K562 (cell line): ENCODE measurements at regions not wholly inside any gene's neighbourhood (a gene's known extent, or its start where the extent isn't known, plus 50 kb on each side); places are given as distances from the start of the nearest gene placed in this dataset.
"Not testable (repeated sequence)": the region's sequence is repeated elsewhere in the genome, so short reads cannot be mapped to it uniquely, and the experiment has no call there.

Experiments
- ATAC-seq: fragments of 200-7000 bp; cut with Tn5 transposase; 3 replicates; pipeline ENCODE4 v1.9.1; 2020; ENCODE audit warnings: moderate library complexity
- BruUV-seq: library from RNA; stranded (reverse); fragments of 400-500 nt; replicated peaks from 2 replicates; lab custom pipeline; 2021; lab: Mats Ljungman, UMichigan
- CTCF ChIA-PET: fragments of 300-600 bp; formaldehyde crosslinking; extraction: SDS; loops from one replicate; lab custom pipeline; 2021; ENCODE audit warnings: low intra/inter-chr PET ratio; lab: Yijun Ruan, JAX
- POLR2A ChIA-PET: fragments of 300-600, 350-650 bp; sonication (Branson Sonifier 250); formaldehyde crosslinking; extraction: SDS; loops from one replicate; lab custom pipeline; 2021; ENCODE audit warnings: antibody characterized with exemption, inconsistent platforms; lab: Yijun Ruan, JAX
- DNase-seq, 4 experiments: peaks; one replicate each; pipeline versions ENCODE4 v3.0.0 to v3.0.0-alpha.2; 2011 to 2018; ENCODE audit warnings: low spot score in 3 of 4, mixed read lengths in 3 of 4; ENCODE audit errors: extremely low read depth in 1 of 4
- FAIRE-seq: peaks from 2 replicates; lab custom pipeline; 2011; peaks lifted over from hg19 to GRCh38; lab: Jason Lieb, UNC
- H2AFZ ChIP-seq: 2 replicates; pipeline ENCODE4 v1.6.0; 2011; ENCODE audit warnings: low read depth, low read length, control low read depth, inconsistent platforms
- H3K27ac ChIP-seq: fragments of 200-600 bp; 3 replicates; pipeline ENCODE4 v1.8.0; 2011; ENCODE audit warnings: low read depth, mild to moderate bottlenecking, control low read depth, inconsistent platforms, low read length, moderate library complexity, mixed read lengths; ENCODE audit errors: extremely low read depth
- H3K27me3 ChIP-seq, 2 experiments: fragments of 300-600 bp in 1 of 2; 2 replicates in 1 of 2; 3 replicates in 1 of 2; pipeline versions ENCODE4 v1.6.0 to v1.8.0; 2011; ENCODE audit warnings: inconsistent platforms in 2 of 2, low read length in 2 of 2, mild to moderate bottlenecking in 1 of 2, mixed read lengths in 1 of 2, moderate library complexity in 1 of 2; ENCODE audit not compliant: control insufficient read depth in 2 of 2, insufficient read depth in 2 of 2
- H3K36me3 ChIP-seq: fragments of 300-600 bp; 3 replicates; pipeline ENCODE4 v1.8.0; 2011; ENCODE audit warnings: mild to moderate bottlenecking, low read length, inconsistent platforms; ENCODE audit not compliant: control insufficient read depth, insufficient read depth
- H3K4me1 ChIP-seq, 2 experiments: fragments of 200-600 bp in 1 of 2; replicated peaks in 1 of 2; 2 replicates in 1 of 2; 3 replicates in 1 of 2; pipeline versions ENCODE4 v1.5.1 to v1.8.0; 2011; ENCODE audit warnings: inconsistent platforms in 2 of 2, low read length in 2 of 2, mild to moderate bottlenecking in 1 of 2, mixed read lengths in 1 of 2, moderate library complexity in 1 of 2; ENCODE audit not compliant: control insufficient read depth in 2 of 2, insufficient read depth in 2 of 2
- H3K4me2 ChIP-seq: 2 replicates; pipeline ENCODE4 v1.6.1; 2011; ENCODE audit warnings: low read length, control low read depth, inconsistent platforms, mixed read lengths; ENCODE audit not compliant: insufficient read depth
- H3K4me3 ChIP-seq: fragments of 200-600 bp; sonication (generic), shearing (Covaris generic); 2 replicates; pipeline ENCODE4 v1.5.1; 2016; ENCODE audit warnings: control low read depth, inconsistent platforms
- H3K79me2 ChIP-seq: fragments of 200-600 bp; 3 replicates; pipeline ENCODE4 v1.8.0; 2011; ENCODE audit warnings: low read length, inconsistent platforms; ENCODE audit not compliant: control insufficient read depth, insufficient read depth
- H3K9ac ChIP-seq, 2 experiments: 2 replicates each; pipeline versions ENCODE4 v1.6.0 to v1.6.1; 2011; ENCODE audit warnings: low read depth in 2 of 2, low read length in 2 of 2, control low read depth in 1 of 2, inconsistent platforms in 1 of 2, mild to moderate bottlenecking in 1 of 2, mixed read lengths in 1 of 2; ENCODE audit not compliant: insufficient read depth in 1 of 2
- H3K9me1 ChIP-seq: one replicate; pipeline ENCODE4 v1.6.0; 2011; ENCODE audit warnings: inconsistent platforms, mild to moderate bottlenecking, low read length, moderate library complexity; ENCODE audit not compliant: control insufficient read depth, insufficient read depth
- H3K9me3 ChIP-seq: replicated peaks from 2 replicates; pipeline ENCODE4 v1.5.1; 2011; ENCODE audit warnings: low read depth, low read length, inconsistent platforms; ENCODE audit not compliant: control insufficient read depth, insufficient read depth
- H4K20me1 ChIP-seq: replicated peaks from 2 replicates; pipeline ENCODE4 v1.6.1; 2011; ENCODE audit warnings: low read length, inconsistent platforms, mixed read lengths; ENCODE audit not compliant: control insufficient read depth, insufficient read depth
- EP400 ChIP-seq: fragments of 450-650 bp; IDR thresholded peaks from 2 replicates; pipeline ENCODE4 v1.6.1; 2017; ENCODE audit warnings: antibody characterized with exemption, mild to moderate bottlenecking, moderate library complexity
- FOXA3 ChIP-seq, 2 experiments: fragments of 450-650 bp in 1 of 2; sonication (generic) in 1 of 2; formaldehyde crosslinking; IDR thresholded peaks in 1 of 2; conservative IDR thresholded peaks in 1 of 2; 2 replicates each; pipeline versions ENCODE4 v1.4.0 to v1.8.0; 2020 to 2022; ENCODE audit warnings: mild to moderate bottlenecking in 2 of 2, missing genetic modification reagents in 1 of 2
- NR2C2 ChIP-seq, 2 experiments: fragments of 200-800 bp in 1 of 2; sonication (Bioruptor generic) in 1 of 2; sonication (generic) in 1 of 2; formaldehyde crosslinking in 1 of 2; IDR thresholded peaks; 2 replicates each; pipeline versions ENCODE4 v1.6.1 to v1.8.0; 2016 to 2022; ENCODE audit warnings: mild to moderate bottlenecking in 1 of 2, missing compliant biosample characterization in 1 of 2, missing genetic modification characterization in 1 of 2, missing genetic modification reagents in 1 of 2
- NRF1 ChIP-seq, 2 experiments: fragments of 450-650 bp; IDR thresholded peaks in 1 of 2; conservative IDR thresholded peaks in 1 of 2; 2 replicates each; pipeline ENCODE4 v1.6.1; 2014; ENCODE audit warnings: mild to moderate bottlenecking in 2 of 2
- RBFOX2 ChIP-seq: fragments of 200-400 bp; formaldehyde crosslinking; IDR thresholded peaks from 2 replicates; pipeline ENCODE4 v1.6.1; 2017; ENCODE audit warnings: low read depth, mild to moderate bottlenecking, low read length, moderate library complexity
- WGBS: fragments of 100-300 bp; shearing (Covaris generic); methylation state at CpG from one replicate; pipeline ENCODE4 v1.1.6; 2016; ENCODE audit warnings: low coverage, mixed read lengths; ENCODE audit not compliant: insufficient coverage; ENCODE audit errors: missing lambda C conversion rate; 5-methylcytosine and 5-hydroxymethylcytosine counted together
- in situ Hi-C: fragments of 300-500 bp; cut with MboI; formaldehyde crosslinking; loops from 4 replicates; pipeline ENCODE4 v1.15.0; 2018; ENCODE audit warnings: inconsistent platforms, mixed read lengths
- intact Hi-C: fragments of 100-400 bp; cut with micrococcal nuclease; formaldehyde crosslinking; loops from 2 replicates; pipeline ENCODE4 v1.14.2; 2022
- TF ChIP-seq, protein P1 (sequence below): fragments of 450-650 bp; IDR thresholded peaks from 2 replicates; pipeline ENCODE4 v1.6.1; 2016; ENCODE audit warnings: mild to moderate bottlenecking, moderate library complexity

DNA sequence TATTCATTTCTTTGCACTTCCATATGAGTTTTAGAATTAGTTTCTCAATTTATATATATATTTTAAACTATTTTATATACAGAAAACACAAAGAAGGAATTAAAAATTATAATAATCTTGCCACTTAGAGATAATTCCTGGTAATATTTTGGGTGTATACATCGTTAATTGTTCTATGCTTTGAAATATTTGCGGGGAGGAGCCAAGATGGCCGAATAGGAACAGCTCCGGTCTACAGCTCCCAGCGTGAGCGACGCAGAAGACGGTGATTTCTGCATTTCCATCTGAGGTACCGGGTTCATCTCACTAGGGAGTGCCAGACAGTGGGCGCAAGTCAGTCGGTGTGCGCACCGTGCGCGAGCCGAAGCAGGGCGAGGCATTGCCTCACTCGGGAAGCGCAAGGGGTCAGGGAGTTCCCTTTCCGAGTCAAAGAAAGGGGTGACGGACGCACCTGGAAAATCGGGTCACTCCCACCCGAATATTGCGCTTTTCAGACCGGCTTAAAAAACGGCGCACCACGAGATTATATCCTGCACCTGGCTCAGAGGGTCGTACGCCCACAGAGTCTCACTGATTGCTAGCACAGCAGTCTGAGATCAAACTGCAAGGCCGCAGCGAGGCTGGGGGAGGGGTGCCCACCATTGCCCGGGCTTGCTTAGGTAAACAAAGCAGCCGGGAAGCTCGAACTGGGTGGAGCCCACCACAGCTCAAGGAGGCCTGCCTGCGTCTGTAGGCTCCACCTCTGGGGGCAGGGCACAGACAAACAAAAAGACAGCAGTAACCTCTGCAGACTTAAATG, 197.1 kb upstream of the HAAO start:
- H3K79me2 ChIP-seq; H3K4me3 ChIP-seq; FAIRE-seq; DNase-seq; CTCF ChIA-PET; H3K9me3 ChIP-seq; H3K4me1 ChIP-seq; H3K36me3 ChIP-seq; intact Hi-C loops; in situ Hi-C loops; H3K27me3 ChIP-seq; H4K20me1 ChIP-seq; H3K9me1 ChIP-seq; TF ChIP-seq NR2C2 (CRISPR knock-in tag; IDR thresholded peaks at IDR 0.05): not testable (repeated sequence)
- 34% methylated on average over 8 of the region's 37 CpGs for WGBS
- POLR2A ChIA-PET, result interaction anchor here (1.1 kb wide), 1 partner anchor 24 kb away, joined by 3 read pairs; no protein-coding TSS in a partner anchor
- H3K27ac ChIP-seq, result peak overlapping the region; percentile 58; the same call in 1 of the 3 replicates
- ATAC-seq, result peak; percentile 70
- H3K9ac ChIP-seq, result peak overlapping the region in 1 of 2 experiments; percentile 21; a peak in 2 of 4 replicates
- H3K4me2 ChIP-seq, result peak overlapping the region; percentile 55
- TSS peak; percentile 79 for BruUV-seq
- H2AFZ ChIP-seq, result peak overlapping the region; percentile 86
- peak; percentile 59 to 66 for TF ChIP-seq NRF1 (conservative IDR thresholded peaks at IDR 0.05 in 1 of 2, IDR thresholded peaks at IDR 0.05 in 1 of 2)
- TF ChIP-seq FOXA3 (CRISPR knock-in tag; conservative IDR thresholded peaks at IDR 0.05 in 1 of 2, IDR thresholded peaks at IDR 0.05 in 1 of 2), result 0 out of 4 replicates have a peak, but pooled peaks of 1 of the 2 experiments have one; percentile 34
- 0 out of 2 replicates have a peak, but pooled peaks have one; percentile 13 for TF ChIP-seq EP400
- TF ChIP-seq, protein P1, sequence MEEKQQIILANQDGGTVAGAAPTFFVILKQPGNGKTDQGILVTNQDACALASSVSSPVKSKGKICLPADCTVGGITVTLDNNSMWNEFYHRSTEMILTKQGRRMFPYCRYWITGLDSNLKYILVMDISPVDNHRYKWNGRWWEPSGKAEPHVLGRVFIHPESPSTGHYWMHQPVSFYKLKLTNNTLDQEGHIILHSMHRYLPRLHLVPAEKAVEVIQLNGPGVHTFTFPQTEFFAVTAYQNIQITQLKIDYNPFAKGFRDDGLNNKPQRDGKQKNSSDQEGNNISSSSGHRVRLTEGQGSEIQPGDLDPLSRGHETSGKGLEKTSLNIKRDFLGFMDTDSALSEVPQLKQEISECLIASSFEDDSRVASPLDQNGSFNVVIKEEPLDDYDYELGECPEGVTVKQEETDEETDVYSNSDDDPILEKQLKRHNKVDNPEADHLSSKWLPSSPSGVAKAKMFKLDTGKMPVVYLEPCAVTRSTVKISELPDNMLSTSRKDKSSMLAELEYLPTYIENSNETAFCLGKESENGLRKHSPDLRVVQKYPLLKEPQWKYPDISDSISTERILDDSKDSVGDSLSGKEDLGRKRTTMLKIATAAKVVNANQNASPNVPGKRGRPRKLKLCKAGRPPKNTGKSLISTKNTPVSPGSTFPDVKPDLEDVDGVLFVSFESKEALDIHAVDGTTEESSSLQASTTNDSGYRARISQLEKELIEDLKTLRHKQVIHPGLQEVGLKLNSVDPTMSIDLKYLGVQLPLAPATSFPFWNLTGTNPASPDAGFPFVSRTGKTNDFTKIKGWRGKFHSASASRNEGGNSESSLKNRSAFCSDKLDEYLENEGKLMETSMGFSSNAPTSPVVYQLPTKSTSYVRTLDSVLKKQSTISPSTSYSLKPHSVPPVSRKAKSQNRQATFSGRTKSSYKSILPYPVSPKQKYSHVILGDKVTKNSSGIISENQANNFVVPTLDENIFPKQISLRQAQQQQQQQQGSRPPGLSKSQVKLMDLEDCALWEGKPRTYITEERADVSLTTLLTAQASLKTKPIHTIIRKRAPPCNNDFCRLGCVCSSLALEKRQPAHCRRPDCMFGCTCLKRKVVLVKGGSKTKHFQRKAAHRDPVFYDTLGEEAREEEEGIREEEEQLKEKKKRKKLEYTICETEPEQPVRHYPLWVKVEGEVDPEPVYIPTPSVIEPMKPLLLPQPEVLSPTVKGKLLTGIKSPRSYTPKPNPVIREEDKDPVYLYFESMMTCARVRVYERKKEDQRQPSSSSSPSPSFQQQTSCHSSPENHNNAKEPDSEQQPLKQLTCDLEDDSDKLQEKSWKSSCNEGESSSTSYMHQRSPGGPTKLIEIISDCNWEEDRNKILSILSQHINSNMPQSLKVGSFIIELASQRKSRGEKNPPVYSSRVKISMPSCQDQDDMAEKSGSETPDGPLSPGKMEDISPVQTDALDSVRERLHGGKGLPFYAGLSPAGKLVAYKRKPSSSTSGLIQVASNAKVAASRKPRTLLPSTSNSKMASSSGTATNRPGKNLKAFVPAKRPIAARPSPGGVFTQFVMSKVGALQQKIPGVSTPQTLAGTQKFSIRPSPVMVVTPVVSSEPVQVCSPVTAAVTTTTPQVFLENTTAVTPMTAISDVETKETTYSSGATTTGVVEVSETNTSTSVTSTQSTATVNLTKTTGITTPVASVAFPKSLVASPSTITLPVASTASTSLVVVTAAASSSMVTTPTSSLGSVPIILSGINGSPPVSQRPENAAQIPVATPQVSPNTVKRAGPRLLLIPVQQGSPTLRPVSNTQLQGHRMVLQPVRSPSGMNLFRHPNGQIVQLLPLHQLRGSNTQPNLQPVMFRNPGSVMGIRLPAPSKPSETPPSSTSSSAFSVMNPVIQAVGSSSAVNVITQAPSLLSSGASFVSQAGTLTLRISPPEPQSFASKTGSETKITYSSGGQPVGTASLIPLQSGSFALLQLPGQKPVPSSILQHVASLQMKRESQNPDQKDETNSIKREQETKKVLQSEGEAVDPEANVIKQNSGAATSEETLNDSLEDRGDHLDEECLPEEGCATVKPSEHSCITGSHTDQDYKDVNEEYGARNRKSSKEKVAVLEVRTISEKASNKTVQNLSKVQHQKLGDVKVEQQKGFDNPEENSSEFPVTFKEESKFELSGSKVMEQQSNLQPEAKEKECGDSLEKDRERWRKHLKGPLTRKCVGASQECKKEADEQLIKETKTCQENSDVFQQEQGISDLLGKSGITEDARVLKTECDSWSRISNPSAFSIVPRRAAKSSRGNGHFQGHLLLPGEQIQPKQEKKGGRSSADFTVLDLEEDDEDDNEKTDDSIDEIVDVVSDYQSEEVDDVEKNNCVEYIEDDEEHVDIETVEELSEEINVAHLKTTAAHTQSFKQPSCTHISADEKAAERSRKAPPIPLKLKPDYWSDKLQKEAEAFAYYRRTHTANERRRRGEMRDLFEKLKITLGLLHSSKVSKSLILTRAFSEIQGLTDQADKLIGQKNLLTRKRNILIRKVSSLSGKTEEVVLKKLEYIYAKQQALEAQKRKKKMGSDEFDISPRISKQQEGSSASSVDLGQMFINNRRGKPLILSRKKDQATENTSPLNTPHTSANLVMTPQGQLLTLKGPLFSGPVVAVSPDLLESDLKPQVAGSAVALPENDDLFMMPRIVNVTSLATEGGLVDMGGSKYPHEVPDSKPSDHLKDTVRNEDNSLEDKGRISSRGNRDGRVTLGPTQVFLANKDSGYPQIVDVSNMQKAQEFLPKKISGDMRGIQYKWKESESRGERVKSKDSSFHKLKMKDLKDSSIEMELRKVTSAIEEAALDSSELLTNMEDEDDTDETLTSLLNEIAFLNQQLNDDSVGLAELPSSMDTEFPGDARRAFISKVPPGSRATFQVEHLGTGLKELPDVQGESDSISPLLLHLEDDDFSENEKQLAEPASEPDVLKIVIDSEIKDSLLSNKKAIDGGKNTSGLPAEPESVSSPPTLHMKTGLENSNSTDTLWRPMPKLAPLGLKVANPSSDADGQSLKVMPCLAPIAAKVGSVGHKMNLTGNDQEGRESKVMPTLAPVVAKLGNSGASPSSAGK, result peak; percentile 61
- TF ChIP-seq NR2C2 (tag; IDR thresholded peaks at IDR 0.05), result peak; percentile 48; the same call in 1 of the 2 replicates
- peak; percentile 40; the same call in 1 of the 2 replicates for TF ChIP-seq RBFOX2
